GM18519 (cell line): ENCODE measurements at regions not wholly inside any gene's neighbourhood (a gene's known extent, or its start where the extent isn't known, plus 50 kb on each side); places are given as distances from the start of the nearest gene placed in this dataset.

Experiments
- ATAC-seq: cut with Tn5 transposase; IDR thresholded peaks from one replicate; pipeline ENCODE4 v1.9.1; 2021; ENCODE audit warnings: mild to moderate bottlenecking, moderate library complexity; ENCODE audit not compliant: unreplicated experiment, low FRiP score

- ATAC-seq: no peak
These were observed 316.1 kb downstream of the GADD45G start for GRCh38 chr9:89920951-89921350.

GRCh38 chr9:89922099-89922498 is 317.3 kb downstream of the GADD45G start:
- no peak for ATAC-seq

- ATAC-seq: no peak
These were observed 318.4 kb downstream of the GADD45G start for GRCh38 chr9:89923174-89923573.

GRCh38 chr9:89923961-89924504 is 319.2 kb downstream of the GADD45G start:
- ATAC-seq: no peak

- ATAC-seq: no peak
These were observed 319.8 kb downstream of the GADD45G start for GRCh38 chr9:89924611-89925010.

GRCh38 chr9:89926167-89926566 is 321.4 kb downstream of the GADD45G start:
- no peak for ATAC-seq

- no peak for ATAC-seq
These were observed 321.9 kb downstream of the GADD45G start for GRCh38 chr9:89926691-89927220.

- ATAC-seq: no peak
These were observed 323.3 kb downstream of the GADD45G start for GRCh38 chr9:89928106-89928505.

- no peak for ATAC-seq
These were observed 323.9 kb downstream of the GADD45G start for GRCh38 chr9:89928521-89929275.

GRCh38 chr9:89929315-89929672 is 324.5 kb downstream of the GADD45G start:
- no peak for ATAC-seq

GRCh38 chr9:89929673-89930480 is 325.1 kb downstream of the GADD45G start:
- ATAC-seq: no peak

GRCh38 chr9:89933578-89933977 is 328.8 kb downstream of the GADD45G start:
- no peak for ATAC-seq

GRCh38 chr9:89935115-89935514 is 330.3 kb downstream of the GADD45G start:
- ATAC-seq: no peak

GRCh38 chr9:89935801-89936200 is 331.0 kb downstream of the GADD45G start:
- ATAC-seq: no peak

- ATAC-seq: no peak
These were observed 332.2 kb downstream of the GADD45G start for GRCh38 chr9:89937051-89937450.

- ATAC-seq: no peak
These were observed 334.4 kb downstream of the GADD45G start for GRCh38 chr9:89939181-89939580.

GRCh38 chr9:89939626-89940292 is 334.9 kb downstream of the GADD45G start:
- ATAC-seq: no peak

GRCh38 chr9:89940625-89941024 is 335.8 kb downstream of the GADD45G start:
- no peak for ATAC-seq

- no peak for ATAC-seq
These were observed 337.1 kb downstream of the GADD45G start for GRCh38 chr9:89941875-89942274.

- no peak for ATAC-seq
These were observed 337.8 kb downstream of the GADD45G start for GRCh38 chr9:89942643-89943042.

- ATAC-seq: no peak
These were observed 338.5 kb downstream of the GADD45G start for GRCh38 chr9:89943309-89943708.
